Liver (tissue), 3 donors: ENCODE measurements at regions not wholly inside any gene's neighbourhood (a gene's known extent, or its start where the extent isn't known, plus 50 kb on each side); places are given as distances from the start of the nearest gene placed in this dataset.

ENCODE experiments used
- ATF3 ChIP-seq: IDR thresholded peaks from 2 replicates; pipeline ENCODE4 v1.6.1; 2016; ENCODE audit warnings: antibody characterized with exemption
- CTCF ChIP-seq: fragments of 150-350 bp; IDR thresholded peaks from 2 replicates; pipeline ENCODE4 v1.5.1; 2017; ENCODE audit warnings: improper control_type of control experiment, low read depth, low read length; ENCODE audit not compliant: missing input control
- GABPA ChIP-seq, 2 donors: IDR thresholded peaks in 1 of 2; conservative IDR thresholded peaks in 1 of 2; 2 replicates each; pipeline ENCODE4 v1.6.1; 2016; ENCODE audit warnings: antibody characterized with exemption in 2 of 2, mild to moderate bottlenecking in 1 of 2, moderate library complexity in 1 of 2
- HNF4G ChIP-seq: IDR thresholded peaks from 2 replicates; pipeline ENCODE4 v1.6.1; 2016; ENCODE audit warnings: antibody characterized with exemption
- JUND ChIP-seq, 2 donors: IDR thresholded peaks; 2 replicates each; pipeline ENCODE4 v1.6.1; 2016; ENCODE audit warnings: antibody characterized with exemption in 2 of 2
- MAX ChIP-seq: IDR thresholded peaks from 2 replicates; pipeline ENCODE4 v1.6.1; 2016; ENCODE audit warnings: antibody characterized with exemption
- RAD21 ChIP-seq, 2 donors: IDR thresholded peaks; 2 replicates each; pipeline ENCODE4 v1.6.1; 2016; ENCODE audit warnings: antibody characterized with exemption in 2 of 2, mild to moderate bottlenecking in 2 of 2
- REST ChIP-seq: IDR thresholded peaks from 2 replicates; pipeline ENCODE4 v1.6.1; 2016; ENCODE audit warnings: antibody characterized with exemption, mild to moderate bottlenecking
- TAF1 ChIP-seq: conservative IDR thresholded peaks from 2 replicates; pipeline ENCODE4 v1.6.1; 2016; ENCODE audit warnings: antibody characterized with exemption, mild to moderate bottlenecking
- YY1 ChIP-seq: IDR thresholded peaks from 2 replicates; pipeline ENCODE4 v1.6.1; 2016; ENCODE audit warnings: antibody characterized with exemption, mild to moderate bottlenecking
- ZBTB33 ChIP-seq: IDR thresholded peaks from 2 replicates; pipeline ENCODE4 v1.6.1; 2016; ENCODE audit warnings: antibody characterized with exemption
- donor health status: healthy.
- donor health status: healthy.

- TF ChIP-seq RAD21 (IDR thresholded peaks at IDR 0.05) (no peak), JUND (IDR thresholded peaks at IDR 0.05) (no peak), CTCF (no peak), MAX (no peak), REST (no peak), TAF1 (no peak), YY1 (no peak), GABPA (IDR thresholded peaks at IDR 0.05 in 1 of 2, conservative IDR thresholded peaks at IDR 0.05 in 1 of 2) (no peak), HNF4G (no peak), ATF3 (no peak), ZBTB33 (no peak)
Observed at GRCh38 chr15:26374806-26375205, 398.1 kb downstream of the GABRB3 start.
